ENCODE measurements at regions not wholly inside any gene's neighbourhood (a gene's known extent, or its start where the extent isn't known, plus 50 kb on each side); places are given as distances from the start of the nearest gene placed in this dataset.

GRCh38 chr10:35912615-35913569 is 270.8 kb upstream of the FZD8 start:
- no peak for TF ChIP-seq CTCF (IDR thresholded peaks at IDR 0.05)
- TF ChIP-seq POLR2A (IDR thresholded peaks at IDR 0.05), result no peak
